Cardiac muscle cell (in vitro differentiated cells and primary cell): ENCODE measurements at regions not wholly inside any gene's neighbourhood (a gene's known extent, or its start where the extent isn't known, plus 50 kb on each side); places are given as distances from the start of the nearest gene placed in this dataset.

Experiments
- DNase-seq, 2 donors: peaks; one replicate each; pipeline versions ENCODE4 v3.0.0 to v3.0.0-alpha.2; 2010 to 2017; ENCODE audit warnings: low read depth in 1 of 2, low spot score in 1 of 2
- H3K27ac ChIP-seq: fragments of 200-600 bp; sonication (generic); 2 replicates; pipeline ENCODE4 v1.5.1; 2016
- H3K27me3 ChIP-seq: fragments of 200-600 bp; sonication (generic); 2 replicates; pipeline ENCODE4 v1.6.0; 2016; ENCODE audit warnings: control low read depth
- H3K36me3 ChIP-seq: fragments of 200-600 bp; sonication (generic); 2 replicates; pipeline ENCODE4 v1.5.1; 2016; ENCODE audit warnings: control low read depth
- H3K4me1 ChIP-seq: fragments of 200-600 bp; sonication (generic); 2 replicates; pipeline ENCODE4 v1.8.1; 2017; ENCODE audit warnings: low read depth, mild to moderate bottlenecking, mixed run types
- H3K4me3 ChIP-seq: fragments of 200-600 bp; sonication (generic); 2 replicates; pipeline ENCODE4 v1.5.1; 2016; ENCODE audit warnings: mild to moderate bottlenecking
- H3K9me3 ChIP-seq: fragments of 200-600 bp; sonication (generic); 2 replicates; pipeline ENCODE4 v1.5.1; 2017; ENCODE audit warnings: low read depth, mild to moderate bottlenecking, control low read depth
- CTCF ChIP-seq: IDR thresholded peaks from 2 replicates; pipeline ENCODE4 v1.5.1; 2012; ENCODE audit warnings: low read depth, mild to moderate bottlenecking, low read length

- Histone ChIP-seq H3K27me3 (no peaks in the 10 kb centered on the region), H3K4me3 (no peak overlapping the region), H3K36me3 (no peaks in the 10 kb centered on the region), H3K27ac (no peak overlapping the region), H3K4me1 (no peaks in the 10 kb centered on the region), H3K9me3 (no peaks in the 10 kb centered on the region)
- peak in 1 of 2 donors; percentile 12 for DNase-seq
- no peak for TF ChIP-seq CTCF
Observed at GRCh38 chr12:91574391-91574790, 391.8 kb upstream of the DCN start.

GRCh38 chr12:91572869-91573268, 390.3 kb upstream of the DCN start:
- TF ChIP-seq CTCF, result no peak
- Histone ChIP-seq H3K27ac (no peak overlapping the region), H3K9me3 (no peaks in the 10 kb centered on the region), H3K36me3 (no peaks in the 10 kb centered on the region), H3K27me3 (no peaks in the 10 kb centered on the region), H3K4me1 (no peaks in the 10 kb centered on the region), H3K4me3 (no peak overlapping the region)
- DNase-seq, result no peak

GRCh38 chr12:91567100-91567485, 384.5 kb upstream of the DCN start:
- no peak overlapping the region for H3K4me3 ChIP-seq
- H3K27me3 ChIP-seq, result no peaks in the 10 kb centered on the region
- no peaks in the 10 kb centered on the region for H3K36me3 ChIP-seq
- H3K4me1 ChIP-seq, result no peaks in the 10 kb centered on the region
- H3K27ac ChIP-seq, result no peak overlapping the region
- no peaks in the 10 kb centered on the region for H3K9me3 ChIP-seq
- no peak for DNase-seq
- TF ChIP-seq CTCF, result no peak

GRCh38 chr12:91566328-91567099, 383.9 kb upstream of the DCN start:
- Histone ChIP-seq H3K4me3 (no peak overlapping the region), H3K27me3 (no peaks in the 10 kb centered on the region), H3K36me3 (no peaks in the 10 kb centered on the region), H3K4me1 (no peaks in the 10 kb centered on the region), H3K9me3 (no peaks in the 10 kb centered on the region), H3K27ac (no peak overlapping the region)
- no peak for DNase-seq
- no peak for TF ChIP-seq CTCF

GRCh38 chr12:91565846-91566245, 383.2 kb upstream of the DCN start:
- Histone ChIP-seq H3K9me3 (no peaks in the 10 kb centered on the region), H3K4me1 (no peaks in the 10 kb centered on the region), H3K27me3 (no peaks in the 10 kb centered on the region), H3K4me3 (no peak overlapping the region), H3K27ac (no peak overlapping the region), H3K36me3 (no peaks in the 10 kb centered on the region)
- DNase-seq, result no peak
- no peak for TF ChIP-seq CTCF
